ENCODE measurements at regions not wholly inside any gene's neighbourhood (a gene's known extent, or its start where the extent isn't known, plus 50 kb on each side); places are given as distances from the start of the nearest gene placed in this dataset.
A peak's percentile ranks its signal among the peaks of the same experiment; 100 is the strongest.

GRCh38 chr22:44624689-44625420 is 77.1 kb upstream of the PRR5 start:
- 81% methylated on average over 4 of the region's 27 CpGs for WGBS (ENCODE audit: missing lambda C conversion rate)

GRCh38 chr22:44623771-44624510 is 78.1 kb upstream of the PRR5 start:
- peak; percentile 30 to 46 for DNase-seq (ENCODE audit: low read depth in 1 of 2, low spot score in 1 of 2)

More at GRCh38 chr22:44624689-44625420, 77.1 kb upstream of the PRR5 start:
- FAIRE-seq (no peak), ATAC-seq (no peak), DNase-seq (ENCODE audit: low read depth in 1 of 2, low spot score in 1 of 2) (no peak)
- Histone ChIP-seq H3K4me3 (no peak overlapping the region), H3K9me3 (no peaks in the 10 kb centered on the region), H3K4me2 (no peak overlapping the region), H3K4me1 (peaks cover 5% of the 10 kb centered on the region; the same call in 1 of the 3 replicates), H3K27ac (peak overlapping the region in 1 of 2 experiments; percentile 28; a peak in 1 of 6 replicates)
- TF ChIP-seq ZC3H11A (IDR thresholded peaks at IDR 0.05) = no peak
- no peak for TF ChIP-seq CBX2 (IDR thresholded peaks at IDR 0.05; ENCODE audit: borderline replicate concordance, low read depth)
- no peak for TF ChIP-seq RFX5 (IDR thresholded peaks at IDR 0.05)
- ChIA-PET CTCF (interaction anchor here (0.9 to 6.5 kb wide), 28 partner anchors 11 to 741 kb away, joined by 3 to 166 read pairs (median 5); no protein-coding TSS in a partner anchor), POLR2A (no interaction called here)

GRCh38 chr22:44622679-44623078 is 79.3 kb upstream of the PRR5 start:
- peaks cover 5% of the 10 kb centered on the region; the same call in 1 of the 3 replicates for H3K4me1 ChIP-seq
- FAIRE-seq (no peak), ATAC-seq (no peak), DNase-seq (ENCODE audit: low read depth in 1 of 2, low spot score in 1 of 2) (no peak)
- no peak overlapping the region for H3K27ac ChIP-seq
- 60% methylated on average over 2 of the region's 11 CpGs for WGBS (ENCODE audit: missing lambda C conversion rate)
- ChIA-PET POLR2A (no interaction called here), CTCF (interaction anchor here (0.9 to 6.5 kb wide), 5 partner anchors 293 to 630 kb away, joined by 3 to 166 read pairs (median 4); no protein-coding TSS in a partner anchor)
- no peaks in the 10 kb centered on the region for H3K9me3 ChIP-seq
- no peak for TF ChIP-seq CBX8 (IDR thresholded peaks at IDR 0.05)
- TF ChIP-seq JUN (IDR thresholded peaks at IDR 0.05) = no peak
- TF ChIP-seq MAFK (IDR thresholded peaks at IDR 0.05; ENCODE audit: partially characterized antibody) = no peak
- TF ChIP-seq JUNB (IDR thresholded peaks at IDR 0.05) = no peak
- no peak for TF ChIP-seq ZC3H11A (IDR thresholded peaks at IDR 0.05)
- no peak for TF ChIP-seq MAZ (IDR thresholded peaks at IDR 0.05; ENCODE audit: borderline replicate concordance, low read depth, low read length)
- no peak for TF ChIP-seq NR3C1 (IDR thresholded peaks at IDR 0.05)
- TF ChIP-seq RNF2 (IDR thresholded peaks at IDR 0.05; ENCODE audit: borderline replicate concordance, low read depth) = no peak
- TF ChIP-seq CTCF (IDR thresholded peaks at IDR 0.05) = no peak
- TF ChIP-seq POLR2AphosphoS2 (conservative IDR thresholded peaks at IDR 0.05; ENCODE audit: low read length) = no peak
- no peak for TF ChIP-seq KDM5A (IDR thresholded peaks at IDR 0.05)
- no peak for TF ChIP-seq ZFP36 (IDR thresholded peaks at IDR 0.05; ENCODE audit: borderline replicate concordance, partially characterized antibody)
- no peak for TF ChIP-seq RARB (CRISPR knock-in tag; IDR thresholded peaks at IDR 0.05)
- no peak for TF ChIP-seq ZNF302 (CRISPR knock-in tag; IDR thresholded peaks at IDR 0.05)
- TF ChIP-seq PHF8 (IDR thresholded peaks at IDR 0.05; ENCODE audit: borderline replicate concordance, low read depth) = no peak
- TF ChIP-seq BHLHE40 (IDR thresholded peaks at IDR 0.05; ENCODE audit: low read depth, low read length) = no peak
- TF ChIP-seq RAD21 (conservative IDR thresholded peaks at IDR 0.05 in 1 of 2, IDR thresholded peaks at IDR 0.05 in 1 of 2) = no peak
- H3K4me3 ChIP-seq = no peak overlapping the region
- no peak overlapping the region for H3K4me2 ChIP-seq

More at GRCh38 chr22:44623771-44624510, 78.1 kb upstream of the PRR5 start:
- FAIRE-seq = no peak
- peak; percentile 78 to 89 for ATAC-seq
- TF ChIP-seq CTCF (IDR thresholded peaks at IDR 0.05) (peak; percentile 65), GATA3 (IDR thresholded peaks at IDR 0.05; ENCODE audit: borderline replicate concordance) (no peak), BCL3 (IDR thresholded peaks at IDR 0.05) (no peak), RAD21 (conservative IDR thresholded peaks at IDR 0.05 in 1 of 2, IDR thresholded peaks at IDR 0.05 in 1 of 2) (peak; percentile 86 to 87), KDM5A (IDR thresholded peaks at IDR 0.05) (no peak), ZFP36 (IDR thresholded peaks at IDR 0.05; ENCODE audit: borderline replicate concordance, partially characterized antibody) (no peak), SMC3 (IDR thresholded peaks at IDR 0.05) (peak; percentile 88)
- CTCF ChIA-PET = interaction anchor here (0.6 to 6.5 kb wide), 40 partner anchors 10 to 740 kb away, joined by 3 to 166 read pairs (median 3); no protein-coding TSS in a partner anchor
- Histone ChIP-seq H3K27ac (peak overlapping the region; percentile 10 to 75; a peak in 3 of 6 replicates), H3K9me3 (no peaks in the 10 kb centered on the region), H3K4me1 (peaks cover 5% of the 10 kb centered on the region; the same call in 1 of the 3 replicates), H3K4me2 (peak overlapping the region; percentile 47; the same call in 2 of the 3 replicates), H3K4me3 (no peak overlapping the region)
- POLR2A ChIA-PET = no interaction called here
- WGBS (ENCODE audit: missing lambda C conversion rate) = 33% methylated on average over 5 of the region's 24 CpGs
